Renal pelvis (tissue), 1 donor: ENCODE measurements at regions not wholly inside any gene's neighbourhood (a gene's known extent, or its start where the extent isn't known, plus 50 kb on each side); places are given as distances from the start of the nearest gene placed in this dataset.

Experiments used
- DNase-seq: peaks from one replicate; pipeline ENCODE4 v3.0.0-alpha.2; 2013

GRCh38 chr16:62974424-62974823 is 938.2 kb upstream of the CDH8 start:
- no peak for DNase-seq

GRCh38 chr16:62970851-62971250 is 934.6 kb upstream of the CDH8 start:
- no peak for DNase-seq

DNA sequence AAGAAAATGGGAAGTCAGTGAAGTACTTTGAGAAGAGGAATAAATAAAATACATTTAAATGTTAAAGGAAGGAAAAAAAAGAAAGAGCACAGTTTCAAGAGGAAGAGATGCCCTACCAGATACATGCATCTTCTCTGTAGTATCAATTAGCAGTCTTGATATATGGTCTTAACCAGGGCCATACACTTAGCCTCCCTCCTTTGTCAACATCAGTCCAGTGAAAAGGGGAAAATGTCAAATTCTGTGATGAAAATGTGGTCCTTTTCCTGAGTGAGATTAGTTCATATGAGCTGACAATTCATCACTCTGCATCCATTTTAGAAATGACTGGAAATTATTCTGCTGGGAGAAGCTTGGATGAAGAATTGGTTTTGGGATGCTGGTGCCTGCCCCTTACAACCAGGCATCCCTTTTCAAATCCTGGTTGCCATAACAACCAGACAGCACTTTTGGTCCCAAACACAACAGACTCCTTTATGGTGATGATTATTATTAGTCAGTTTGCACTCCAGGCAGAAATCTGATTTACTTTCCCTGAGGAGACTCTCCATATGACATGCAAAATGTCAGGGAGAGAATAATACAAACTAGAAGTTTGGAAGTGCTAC is 933.6 kb upstream of the CDH8 start:
- DNase-seq: no peak

DNA sequence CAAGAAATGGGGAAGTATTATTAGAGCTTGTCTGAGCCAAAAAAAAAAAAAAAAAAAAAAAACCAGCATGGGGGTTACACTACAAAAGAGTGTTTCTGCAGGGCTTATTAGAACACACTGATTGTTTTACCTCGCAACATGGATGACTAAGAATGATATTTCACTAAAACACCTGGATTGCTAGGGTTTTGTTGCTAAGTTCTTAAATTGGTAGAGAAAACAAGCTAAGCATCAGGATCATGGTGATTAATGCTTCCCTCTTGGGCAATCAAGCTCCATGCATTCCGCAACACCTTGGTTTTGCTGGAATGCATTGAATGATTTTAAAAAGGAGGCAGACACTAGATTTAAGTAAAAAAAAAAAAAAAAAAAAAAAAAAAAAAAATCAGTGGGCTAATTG is 931.4 kb upstream of the CDH8 start:
- DNase-seq: no peak

- no peak for DNase-seq
Measured at GRCh38 chr16:62967163-62967562, 930.9 kb upstream of the CDH8 start.

DNA sequence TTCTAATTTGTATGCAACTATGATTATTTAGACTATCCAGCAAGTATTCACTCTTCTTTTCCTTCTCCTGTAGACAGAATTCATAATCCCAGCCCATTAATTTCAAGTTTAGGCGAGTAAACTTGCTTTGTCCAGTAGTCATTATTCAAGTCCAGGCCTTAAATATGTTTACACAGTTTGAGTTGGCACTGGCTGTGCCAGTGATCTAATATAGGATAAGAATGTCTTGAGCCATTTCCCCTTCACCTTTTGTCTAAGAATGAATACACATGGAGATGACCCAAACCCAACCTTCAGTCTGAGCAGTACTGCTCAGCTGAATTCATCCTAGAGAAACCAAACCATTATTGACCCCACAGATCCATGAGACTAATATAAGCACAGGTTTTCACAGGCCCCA is 930.4 kb upstream of the CDH8 start:
- no peak for DNase-seq

- DNase-seq: no peak
Measured at GRCh38 chr16:62965831-62966230, 929.6 kb upstream of the CDH8 start.

GRCh38 chr16:62963846-62964245 is 927.6 kb upstream of the CDH8 start:
- DNase-seq: no peak

DNA sequence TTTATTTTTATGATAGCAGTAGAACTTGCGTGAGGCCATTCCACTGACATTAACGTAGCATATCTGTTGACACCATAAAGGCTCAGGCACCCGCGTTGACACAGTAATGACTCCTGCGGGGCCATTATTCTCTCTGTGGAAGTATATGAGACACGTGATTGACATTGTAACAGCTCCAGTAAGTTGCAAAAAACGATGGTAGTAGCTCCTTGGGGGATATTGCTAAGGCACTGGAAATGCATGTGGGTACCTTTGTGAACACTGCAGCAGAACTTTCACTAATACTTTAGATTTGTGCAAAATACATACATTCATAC is 918.8 kb upstream of the CDH8 start:
- DNase-seq: no peak

DNA sequence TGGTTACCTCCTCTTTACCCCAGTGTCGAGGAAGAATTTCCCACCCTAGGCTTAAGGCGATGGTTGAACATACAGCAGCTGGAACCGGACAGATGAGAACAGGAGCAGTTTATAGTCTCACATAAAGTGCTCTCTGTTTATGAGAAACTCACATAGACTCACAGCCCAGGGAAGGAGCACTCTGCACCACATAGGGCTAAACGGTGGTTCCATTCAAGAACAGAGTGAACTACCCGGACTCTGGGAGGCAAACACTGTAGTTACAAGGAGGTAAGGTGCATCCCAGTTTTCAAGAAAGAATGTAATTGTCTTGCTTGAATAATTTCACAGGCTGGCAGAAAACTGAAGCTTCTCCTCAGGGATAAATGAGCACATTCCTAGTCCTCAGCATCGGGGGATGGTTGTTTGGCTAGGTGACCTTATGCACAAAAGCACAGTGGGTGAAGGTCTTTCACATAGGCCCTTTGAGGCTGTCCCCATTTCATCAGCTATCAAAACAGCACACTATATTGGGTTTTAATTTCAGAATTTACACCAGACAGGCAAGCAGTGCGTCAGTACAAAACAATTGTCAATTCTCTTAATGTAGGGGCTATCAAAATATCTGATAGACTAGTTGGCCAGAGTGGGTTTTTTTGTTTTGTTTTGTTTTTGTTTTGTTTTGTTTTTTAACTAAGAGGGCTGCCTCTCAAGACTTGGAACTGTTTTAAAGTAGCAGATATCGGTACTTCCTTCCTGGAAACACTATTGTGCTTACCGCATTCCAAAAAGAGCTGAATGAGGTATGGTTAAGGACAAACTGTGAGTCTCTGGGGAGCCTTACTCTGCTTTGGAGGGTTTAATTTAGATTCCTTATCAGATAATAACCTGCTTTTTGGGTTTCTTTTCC is 918.1 kb upstream of the CDH8 start:
- no peak for DNase-seq

- no peak for DNase-seq
Measured at GRCh38 chr16:62950351-62950750, 914.1 kb upstream of the CDH8 start.

GRCh38 chr16:62940569-62940968 is 904.3 kb upstream of the CDH8 start:
- no peak for DNase-seq

DNA sequence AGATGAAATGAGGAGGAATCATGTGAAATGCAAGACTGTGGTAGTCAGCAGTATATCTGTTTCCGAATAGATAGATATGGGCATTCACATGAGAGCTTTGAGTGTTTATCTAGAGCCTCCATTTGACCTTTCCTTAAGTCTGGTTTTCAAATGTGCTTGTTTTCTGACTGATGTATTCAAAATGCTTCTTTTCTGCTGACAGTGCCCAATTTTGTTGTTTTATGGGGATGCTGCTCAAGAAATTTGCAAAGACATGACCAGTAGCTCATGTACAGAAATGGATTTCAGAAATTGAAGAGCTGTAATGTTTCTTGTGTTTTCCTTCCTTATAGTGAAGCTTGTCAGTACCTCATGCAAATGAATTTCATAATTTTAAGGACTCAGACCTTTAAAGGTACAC is 903.4 kb upstream of the CDH8 start:
- DNase-seq: no peak

DNA sequence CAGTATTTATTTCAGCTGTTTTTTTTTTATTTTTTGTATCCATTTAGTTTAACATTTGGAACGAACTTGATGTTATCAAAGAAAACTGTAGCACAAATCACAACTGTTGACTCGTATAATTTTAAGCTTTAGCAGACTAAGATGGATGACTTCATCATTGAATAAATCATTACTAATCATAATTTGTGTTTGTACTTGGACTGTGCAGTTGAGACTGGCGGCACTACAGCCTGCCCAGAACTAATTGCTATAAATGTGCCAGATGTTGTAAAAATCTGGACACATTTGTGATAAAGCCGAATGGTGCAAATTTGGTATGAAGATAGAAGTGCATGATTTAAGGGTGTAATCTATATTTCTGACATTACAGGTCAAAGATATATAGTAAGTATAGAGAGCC is 897.7 kb upstream of the CDH8 start:
- peak; percentile 15 for DNase-seq

- DNase-seq: no peak
Measured at GRCh38 chr16:62929593-62929992, 893.4 kb upstream of the CDH8 start.

GRCh38 chr16:62927122-62927521 is 890.9 kb upstream of the CDH8 start:
- no peak for DNase-seq

DNA sequence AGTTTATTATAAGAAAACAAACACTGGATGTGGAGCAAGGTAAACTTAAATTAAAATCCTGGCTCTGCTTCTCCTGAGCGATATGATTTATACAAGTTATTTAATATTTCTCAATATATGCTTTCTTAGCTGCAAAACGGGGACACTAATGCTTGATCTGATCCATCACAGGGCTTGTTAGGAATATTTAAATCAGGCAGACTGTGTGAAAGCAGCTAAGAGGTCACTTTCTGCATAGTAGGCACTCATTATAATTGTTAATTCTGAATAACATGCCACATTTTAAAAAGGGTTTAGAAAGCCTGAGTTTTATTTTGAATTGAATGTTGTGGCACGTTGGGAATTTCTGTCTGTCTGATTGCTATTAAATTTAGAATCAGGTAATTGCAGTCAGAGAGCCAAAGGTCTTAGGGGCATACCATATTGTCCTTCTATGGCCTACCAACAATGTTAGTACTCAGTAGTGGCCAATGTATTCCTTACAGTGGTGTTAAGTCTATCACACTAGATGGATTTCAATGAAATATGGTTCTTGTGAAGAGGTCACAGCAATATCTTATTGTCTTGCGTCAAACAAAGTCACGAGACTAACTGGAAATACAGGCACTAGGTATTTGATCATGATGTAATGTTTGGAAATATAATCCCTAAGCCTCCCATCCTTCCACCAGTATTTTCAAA is 890.0 kb upstream of the CDH8 start:
- DNase-seq: no peak

DNA sequence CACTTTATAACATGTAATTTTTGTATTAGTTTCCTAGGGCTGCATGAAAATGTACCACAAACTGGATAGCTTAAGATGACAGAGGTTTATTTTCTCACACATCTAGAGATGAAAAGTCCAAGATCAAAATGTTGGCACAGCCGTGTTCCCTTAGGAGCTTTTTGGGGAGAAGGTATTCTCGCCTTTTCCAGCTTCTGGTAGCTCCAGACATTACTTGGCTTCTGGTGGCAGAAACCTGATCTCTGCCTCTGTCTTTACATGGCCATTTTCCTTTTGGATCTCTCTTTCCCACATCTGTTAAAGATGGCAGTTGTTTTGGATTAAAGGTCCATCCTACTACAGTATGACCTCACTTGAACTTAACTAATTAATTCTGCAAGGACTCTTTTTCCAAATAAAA is 885.7 kb upstream of the CDH8 start:
- DNase-seq: no peak

GRCh38 chr16:62913924-62914323 is 877.7 kb upstream of the CDH8 start:
- no peak for DNase-seq

DNA sequence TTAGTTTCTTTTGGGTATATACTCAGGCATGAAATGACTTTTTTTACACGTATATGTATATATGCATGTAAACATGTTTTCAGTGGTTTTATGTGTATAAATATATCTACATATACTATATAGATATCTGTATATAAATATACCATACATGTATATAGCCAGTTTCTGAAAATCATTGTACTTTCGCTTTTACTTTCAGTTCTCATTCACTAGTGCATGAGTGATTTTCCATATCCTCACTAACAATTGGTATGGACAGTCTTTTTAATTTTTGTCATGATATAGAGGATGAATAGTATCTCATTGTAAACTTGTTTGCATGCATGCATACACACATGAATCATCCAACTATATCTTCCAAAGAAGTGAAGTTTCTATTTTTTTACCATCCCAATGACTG is 877.1 kb upstream of the CDH8 start:
- DNase-seq: no peak

GRCh38 chr16:62909597-62909996 is 873.4 kb upstream of the CDH8 start:
- no peak for DNase-seq

DNA sequence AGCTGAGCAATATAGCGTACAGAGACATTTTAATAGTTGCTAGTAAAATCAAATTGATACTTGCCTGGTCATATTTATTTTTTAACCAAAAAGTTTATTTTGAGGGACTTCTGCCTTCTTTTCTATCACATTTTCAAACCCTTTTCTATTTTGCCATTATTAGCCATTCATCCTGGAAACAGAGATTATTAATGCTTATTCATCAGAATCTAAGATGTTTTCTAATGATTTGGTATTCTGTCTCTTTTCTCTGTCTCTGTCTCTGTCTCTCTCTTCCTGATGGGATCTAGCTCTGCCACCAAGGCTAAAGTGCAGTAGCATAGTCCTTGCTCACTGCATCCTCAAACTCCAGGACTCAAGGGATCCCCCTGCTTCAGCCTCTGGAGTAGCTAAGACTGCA is 871.3 kb upstream of the CDH8 start:
- DNase-seq: no peak

GRCh38 chr16:62903961-62904502 is 867.8 kb upstream of the CDH8 start:
- no peak for DNase-seq
